ENCODE measurements at regions not wholly inside any gene's neighbourhood (a gene's known extent, or its start where the extent isn't known, plus 50 kb on each side); places are given as distances from the start of the nearest gene placed in this dataset.

GRCh38 chr4:115396034-115396433 is 282.6 kb upstream of the NDST4 start:
- Histone ChIP-seq H2AFZ (no peak overlapping the region), H3K36me3 (ENCODE audit: insufficient read depth) (no peaks in the 10 kb centered on the region), H3K79me2 (replicated peaks; ENCODE audit: insufficient read depth) (no peaks in the 10 kb centered on the region), H3K4me1 (ENCODE audit: insufficient read depth) (no peaks in the 10 kb centered on the region), H3K4me3 (no peak overlapping the region), H4K20me1 (replicated peaks; ENCODE audit: insufficient read depth) (no peaks in the 10 kb centered on the region), H3F3A (replicated peaks; ENCODE audit: low read depth) (no peaks in the 10 kb centered on the region), H3K4me2 (no peak overlapping the region), H3K27ac (ENCODE audit: low read depth) (no peak overlapping the region), H3K27me3 (ENCODE audit: insufficient read depth) (no peaks in the 10 kb centered on the region), H3K9me2 (ENCODE audit: insufficient read depth) (peaks cover 9% of the 10 kb centered on the region; the same call in 1 of the 2 replicates)
- H3K4me3 Mint-ChIP-seq, result no peak overlapping the region
- TF ChIP-seq ZNF331 (CRISPR knock-in tag; IDR thresholded peaks at IDR 0.05; ENCODE audit: low read depth) (no peak), NANOG (IDR thresholded peaks at IDR 0.05; ENCODE audit: borderline replicate concordance) (no peak), CREB1 (CRISPR knock-in tag; IDR thresholded peaks at IDR 0.05; ENCODE audit: low read depth) (no peak), EZH2 (IDR thresholded peaks at IDR 0.05; ENCODE audit: low read depth, unreplicated experiment) (no peak), POLR2AphosphoS5 (IDR thresholded peaks at IDR 0.05; ENCODE audit: low read depth) (no peak), REST (IDR thresholded peaks at IDR 0.05; ENCODE audit: unreplicated experiment) (no peak), ZNF114 (CRISPR knock-in tag; IDR thresholded peaks at IDR 0.05) (no peak), EZH2phosphoT487 (IDR thresholded peaks at IDR 0.05; ENCODE audit: unreplicated experiment) (no peak), ZNF462 (CRISPR knock-in tag; IDR thresholded peaks at IDR 0.05) (no peak), ETS1 (IDR thresholded peaks at IDR 0.05) (no peak)
- H3K4me1 Mint-ChIP-seq, result no peaks in the 10 kb centered on the region
- peaks cover 17% of the 10 kb centered on the region; the same call in 2 of the 3 replicates for H3K9me3 Mint-ChIP-seq
- no peaks in the 10 kb centered on the region for H3K27me3 Mint-ChIP-seq (ENCODE audit: insufficient read depth, low read depth, poor library complexity)
- ATAC-seq, result no peak
- no peak overlapping the region for H3K27ac Mint-ChIP-seq
- DNase-seq (ENCODE audit: low spot score), result no peak
- H3K36me3 Mint-ChIP-seq (ENCODE audit: low read depth), result peaks cover 9% of the 10 kb centered on the region; the same call in 2 of the 3 replicates

All from GM23338 (cell line).